HL-60/S4 (cell line): ENCODE measurements at regions not wholly inside any gene's neighbourhood (a gene's known extent, or its start where the extent isn't known, plus 50 kb on each side); places are given as distances from the start of the nearest gene placed in this dataset.
"Not testable (repeated sequence)": the region's sequence is repeated elsewhere in the genome, so short reads cannot be mapped to it uniquely, and the experiment has no call there.

ENCODE experiments used
- in situ Hi-C: fragments of 300-500 bp; cut with MboI; formaldehyde crosslinking; loops from 2 replicates; pipeline ENCODE4 v1.14.3; 2022; ENCODE audit warnings: low sequenced_read_pairs

- in situ Hi-C loops: no loop called here
Observed at GRCh38 chr10:78442836-78443550, 409.3 kb downstream of the RPS24 start.

GRCh38 chr10:78443900-78444571, 410.4 kb downstream of the RPS24 start:
- in situ Hi-C loops: no loop called here

GRCh38 chr10:78444741-78445140, 411.1 kb downstream of the RPS24 start:
- in situ Hi-C loops: not testable (repeated sequence)

- in situ Hi-C loops: no loop called here
Observed at GRCh38 chr10:78445308-78445707, 411.6 kb downstream of the RPS24 start.

GRCh38 chr10:78448470-78448869, 414.8 kb downstream of the RPS24 start:
- in situ Hi-C loops: no loop called here

DNA sequence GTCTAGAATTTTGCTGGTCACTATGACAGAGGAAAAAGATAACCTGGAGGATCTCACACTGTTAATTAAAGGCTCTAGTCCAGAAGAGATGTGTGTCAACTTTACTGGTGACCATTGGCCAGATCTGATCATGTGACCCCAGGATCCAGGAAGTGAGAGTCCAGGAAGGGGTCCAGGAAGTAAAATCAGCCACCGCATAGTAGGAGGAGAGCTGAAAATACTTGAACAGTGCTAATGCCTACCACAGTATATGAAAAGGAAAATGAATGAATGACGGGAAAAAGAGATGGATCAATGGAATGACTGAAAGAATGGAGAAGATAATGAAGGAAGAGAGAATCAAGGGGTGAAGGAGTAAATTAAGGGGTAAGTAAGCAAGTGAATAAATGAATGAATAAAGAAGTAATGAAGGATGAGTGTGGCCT, 415.3 kb downstream of the RPS24 start:
- in situ Hi-C loops: no loop called here

- in situ Hi-C loops: no loop called here
Observed at GRCh38 chr10:78449554-78449953, 415.9 kb downstream of the RPS24 start.

- in situ Hi-C loops: no loop called here
Observed at GRCh38 chr10:78450239-78450638, 416.6 kb downstream of the RPS24 start.

DNA sequence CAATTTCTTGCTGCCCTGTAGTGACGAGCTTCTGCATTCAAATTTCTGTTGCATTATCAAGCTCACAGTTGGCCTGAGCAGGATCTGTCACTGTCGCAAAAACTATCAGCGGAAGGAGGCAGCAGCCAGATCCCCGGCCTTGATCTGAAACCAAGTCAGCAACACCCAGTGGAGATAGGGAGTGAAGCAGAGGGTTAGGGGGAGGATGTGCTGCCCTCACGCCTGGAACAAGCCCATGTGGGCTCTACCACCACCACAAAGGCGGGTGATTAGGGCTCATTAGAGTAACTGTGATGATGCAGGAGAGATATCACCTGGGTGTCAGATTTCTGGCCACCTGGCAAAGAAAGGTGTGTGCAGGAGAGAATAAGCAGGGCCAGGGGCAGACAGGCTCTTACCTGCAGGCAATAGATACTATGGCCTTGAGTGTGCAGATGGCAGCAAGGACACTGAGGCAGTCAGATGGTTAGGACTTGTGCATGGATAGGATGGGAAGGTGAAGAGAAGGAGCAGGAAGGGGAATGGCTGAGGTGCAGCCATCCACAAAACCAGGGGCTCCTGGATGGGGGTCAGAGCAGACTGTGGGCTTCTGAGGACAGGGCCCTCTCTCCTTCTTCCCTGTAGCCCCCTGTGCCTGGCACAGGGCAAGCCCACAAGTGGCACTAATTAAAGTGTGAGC, 417.3 kb downstream of the RPS24 start:
- in situ Hi-C loops: no loop called here

DNA sequence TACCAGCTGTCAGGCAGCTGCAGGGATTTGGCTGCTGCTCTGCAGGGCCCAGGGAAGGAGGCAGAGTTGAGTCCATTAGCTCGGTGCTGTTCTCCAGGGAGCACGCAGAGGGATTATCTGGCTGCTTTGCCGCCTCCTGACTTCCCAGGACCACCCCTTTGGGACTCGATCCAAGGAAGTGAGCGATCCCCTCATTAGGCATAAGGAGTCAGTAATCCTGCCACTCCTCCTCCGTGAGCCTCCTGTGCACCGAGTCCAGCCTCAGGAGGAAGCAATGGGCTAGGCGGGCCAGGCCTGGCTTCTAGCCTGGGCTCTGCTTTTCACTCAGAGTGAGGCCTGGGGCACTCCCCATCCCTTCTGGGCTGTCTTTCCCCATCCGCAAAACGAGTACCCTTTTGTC, 417.9 kb downstream of the RPS24 start:
- in situ Hi-C loops: no loop called here

- in situ Hi-C loops: no loop called here
Observed at GRCh38 chr10:78454123-78454645, 420.5 kb downstream of the RPS24 start.

DNA sequence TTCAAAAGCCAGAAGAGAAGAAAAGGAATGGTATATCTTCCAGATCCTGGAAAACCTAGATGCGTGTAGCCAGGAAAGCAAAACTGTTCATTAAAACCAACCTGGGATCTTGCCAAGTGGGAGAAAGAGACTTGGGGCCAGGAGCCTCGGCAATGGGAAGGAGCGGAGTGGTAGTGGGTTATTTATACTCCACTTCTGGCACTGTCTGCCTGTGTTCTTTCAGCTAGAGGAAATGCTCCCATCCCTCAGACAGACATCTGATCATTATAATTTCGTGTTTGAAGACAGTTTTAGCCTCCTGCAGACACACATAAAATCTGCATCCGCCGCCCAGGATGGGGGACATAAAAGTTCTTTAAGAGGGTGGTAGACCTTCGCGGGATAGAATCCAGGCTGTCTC, 421.6 kb downstream of the RPS24 start:
- in situ Hi-C loops: no loop called here

- in situ Hi-C loops: no loop called here
Observed at GRCh38 chr10:78455811-78456210, 422.1 kb downstream of the RPS24 start.

DNA sequence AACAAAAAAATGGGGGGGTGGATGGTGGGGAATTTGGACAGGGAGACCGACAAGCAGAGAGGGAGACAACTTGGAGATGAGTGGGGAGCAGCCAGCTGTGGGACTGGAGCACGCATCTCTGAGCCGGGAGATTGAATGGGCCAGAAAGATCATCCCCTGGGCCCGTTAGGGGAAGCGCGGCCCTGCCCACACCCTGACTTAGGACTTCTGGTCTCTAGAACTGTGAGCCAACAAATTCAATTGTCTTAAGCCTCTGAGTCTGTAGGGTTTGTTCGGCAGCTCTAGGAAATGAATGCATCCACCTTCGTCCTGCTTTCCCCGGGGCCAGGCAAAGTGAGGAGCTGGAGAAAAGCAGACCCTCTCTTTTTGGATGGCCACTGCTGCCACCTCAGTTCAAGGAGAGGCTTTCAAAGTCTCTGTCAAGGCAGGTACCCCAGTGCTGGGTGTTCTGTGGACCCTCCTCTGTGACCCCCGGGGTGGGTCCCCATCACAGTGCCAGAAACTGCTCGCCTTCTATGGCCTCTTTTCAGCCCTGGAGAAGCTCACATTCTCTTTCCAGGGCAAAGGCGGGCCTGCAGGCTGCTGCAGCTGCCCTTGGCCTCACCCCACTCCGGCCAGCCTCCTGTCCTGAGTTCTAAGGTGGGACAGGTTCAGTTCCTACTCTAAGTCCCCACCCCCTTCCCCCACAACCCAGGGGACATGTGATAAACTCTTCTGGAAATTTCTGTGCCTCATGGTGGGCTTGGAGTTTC, 423.2 kb downstream of the RPS24 start:
- in situ Hi-C loops: no loop called here

- in situ Hi-C loops: no loop called here
Observed at GRCh38 chr10:78457804-78458482, 424.3 kb downstream of the RPS24 start.

DNA sequence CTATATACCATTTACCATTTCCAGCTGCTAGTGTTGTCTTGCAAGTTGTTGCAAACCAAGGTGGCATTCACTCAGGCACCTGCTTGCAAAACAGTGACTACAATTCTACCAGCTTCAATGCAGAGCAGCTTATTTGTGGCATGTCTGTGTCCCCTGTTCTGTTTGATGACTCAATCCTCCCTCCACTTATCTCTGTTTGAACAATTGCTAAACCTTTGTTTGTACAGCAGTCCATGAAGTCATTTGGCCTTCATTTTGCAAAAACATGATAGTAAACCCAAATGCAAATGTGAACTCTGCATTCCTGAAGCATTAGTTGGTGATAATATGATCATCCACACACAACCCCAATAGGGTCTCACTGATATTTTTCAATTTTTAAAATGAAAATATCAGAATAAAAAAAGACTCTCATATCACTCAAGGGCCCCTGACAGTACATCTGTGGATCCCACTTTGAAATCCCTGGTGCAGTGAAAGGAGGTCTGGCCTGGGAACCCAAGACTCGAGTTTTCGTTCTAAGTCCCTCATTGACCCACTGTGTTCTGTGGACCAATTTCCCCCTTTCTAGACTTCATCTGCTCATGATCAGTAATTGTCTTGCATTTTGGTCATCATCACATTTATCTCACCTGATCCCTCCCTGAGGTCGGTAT, 425.4 kb downstream of the RPS24 start:
- in situ Hi-C loops: no loop called here

DNA sequence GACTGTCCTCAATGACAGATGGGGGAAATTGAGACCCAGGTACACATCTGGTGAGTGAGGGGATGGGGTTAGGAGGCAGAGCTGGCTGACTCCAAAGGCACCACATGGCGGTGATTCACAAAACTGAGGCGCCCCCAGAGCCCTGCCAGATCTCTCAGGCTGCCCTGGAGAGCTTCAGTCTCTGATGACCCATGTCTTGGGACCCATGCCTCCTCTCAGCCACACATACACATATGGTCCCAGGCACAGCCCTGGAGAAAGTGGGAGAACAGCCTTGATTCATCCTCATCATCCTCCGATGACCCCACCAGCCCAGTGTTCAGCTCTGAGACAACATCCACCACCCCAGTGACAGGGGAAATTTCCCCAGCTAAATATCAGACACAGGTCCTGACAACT, 426.0 kb downstream of the RPS24 start:
- in situ Hi-C loops: no loop called here

DNA sequence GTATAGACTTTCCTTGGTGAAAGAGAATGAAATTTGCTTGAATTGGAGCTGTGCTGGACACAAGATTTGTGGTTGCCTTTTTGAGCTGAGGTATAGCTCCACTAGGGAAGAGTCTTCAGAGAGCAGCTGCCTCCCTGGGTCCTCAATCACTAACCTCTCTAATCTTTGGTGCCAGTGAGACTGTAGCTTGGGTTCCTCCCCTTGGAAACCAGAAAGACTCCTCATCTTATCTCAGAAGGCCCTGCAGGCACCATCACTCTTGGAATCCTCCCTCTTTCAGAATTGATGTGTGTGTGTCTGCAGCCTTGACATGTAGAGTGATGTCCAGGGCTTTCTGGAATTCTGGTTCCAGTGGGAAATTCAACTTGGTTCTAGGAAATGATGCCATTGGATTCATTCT, 426.5 kb downstream of the RPS24 start:
- in situ Hi-C loops: no loop called here

DNA sequence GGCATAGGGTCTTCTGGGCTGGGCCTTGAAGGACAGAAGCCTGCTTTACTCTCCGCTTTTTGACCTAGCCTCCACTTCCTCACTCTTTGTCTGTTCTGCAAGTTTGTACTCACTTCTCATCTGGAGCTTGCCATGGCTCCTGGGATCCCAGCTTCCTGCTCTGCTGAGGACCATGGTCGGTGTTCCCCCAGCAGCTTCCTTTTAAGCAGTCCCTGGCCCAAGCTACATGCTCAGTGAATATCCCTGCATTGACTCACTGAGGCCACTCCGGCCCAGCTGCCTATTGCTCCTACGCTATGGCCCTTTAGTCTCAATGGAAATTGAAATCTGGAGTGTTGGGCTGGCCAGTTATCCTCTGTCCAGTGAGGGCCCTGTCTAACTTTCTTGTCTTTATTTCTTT, 427.7 kb downstream of the RPS24 start:
- in situ Hi-C loops: no loop called here

- in situ Hi-C loops: no loop called here
Observed at GRCh38 chr10:78462176-78462575, 428.5 kb downstream of the RPS24 start.
